Osteoblast (primary cell): ENCODE measurements at regions not wholly inside any gene's neighbourhood (a gene's known extent, or its start where the extent isn't known, plus 50 kb on each side); places are given as distances from the start of the nearest gene placed in this dataset.

ENCODE experiments used
- DNase-seq: peaks from one replicate; pipeline ENCODE4 v3.0.0; 2011; ENCODE audit warnings: low spot score, mixed read lengths; ENCODE audit not compliant: insufficient read length; ENCODE audit errors: missing footprints
- H2AFZ ChIP-seq: 2 replicates; pipeline ENCODE4 v1.6.0; 2011; ENCODE audit warnings: mild to moderate bottlenecking, low read length
- H3K27ac ChIP-seq: 2 replicates; pipeline ENCODE4 v1.5.1; 2011; ENCODE audit warnings: mild to moderate bottlenecking, low read depth, low read length, moderate library complexity
- H3K27me3 ChIP-seq: 2 replicates; pipeline ENCODE4 v1.6.0; 2012; ENCODE audit warnings: mild to moderate bottlenecking, control low read depth, inconsistent platforms, low read length, moderate library complexity; ENCODE audit not compliant: insufficient read depth
- H3K36me3 ChIP-seq: 2 replicates; pipeline ENCODE4 v1.5.1; 2011; ENCODE audit warnings: mild to moderate bottlenecking, low read length, control low read depth, moderate library complexity; ENCODE audit not compliant: insufficient read depth
- H3K4me1 ChIP-seq: 2 replicates; pipeline ENCODE4 v1.5.1; 2011; ENCODE audit warnings: mild to moderate bottlenecking, low read length, control low read depth, moderate library complexity; ENCODE audit not compliant: insufficient read depth
- H3K4me2 ChIP-seq: 2 replicates; pipeline ENCODE4 v1.6.0; 2011; ENCODE audit warnings: mild to moderate bottlenecking, low read length; ENCODE audit not compliant: insufficient read depth
- H3K4me3 ChIP-seq: fragments of 200-600 bp; sonication (generic); 3 replicates; pipeline ENCODE4 v1.5.1; 2012; ENCODE audit warnings: mild to moderate bottlenecking, low read length, inconsistent platforms; ENCODE audit not compliant: insufficient read depth
- H3K79me2 ChIP-seq: 2 replicates; pipeline ENCODE4 v1.6.0; 2012; ENCODE audit warnings: mild to moderate bottlenecking, low read length, control low read depth, inconsistent platforms; ENCODE audit not compliant: insufficient read depth
- H3K9me3 ChIP-seq: 2 replicates; pipeline ENCODE4 v1.5.1; 2011; ENCODE audit warnings: low read depth, low read length, control low read depth
- H4K20me1 ChIP-seq: 2 replicates; pipeline ENCODE4 v1.6.0; 2012; ENCODE audit warnings: mild to moderate bottlenecking, low read length, control low read depth; ENCODE audit not compliant: insufficient read depth
- TF ChIP-seq, protein P1 (sequence below): IDR thresholded peaks from 2 replicates; pipeline ENCODE4 v1.5.1; 2011; ENCODE audit warnings: mild to moderate bottlenecking, low read depth, low read length, moderate library complexity; ENCODE audit errors: extremely low read depth

DNA sequence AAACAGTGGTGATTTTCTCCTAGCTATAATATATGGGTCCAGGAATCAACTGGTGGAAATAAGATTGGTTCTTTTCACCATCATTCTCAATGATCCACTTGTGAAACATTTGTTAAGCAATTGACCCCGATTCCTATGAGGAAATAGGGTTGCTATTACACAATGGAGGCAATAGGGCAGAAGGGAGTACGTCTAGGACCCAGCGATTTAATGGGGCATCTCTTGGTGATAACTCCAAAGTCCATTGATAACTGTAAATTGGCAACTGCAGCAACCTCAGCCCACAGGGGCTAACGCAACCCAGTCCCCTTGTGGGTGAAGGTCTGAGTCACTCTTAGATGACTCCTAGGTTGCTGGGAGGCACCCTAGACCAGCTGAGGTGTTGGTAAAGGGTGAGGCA lies 62.5 kb upstream of the BARHL2 start:
- Histone ChIP-seq H3K4me1 (no peaks in the 10 kb centered on the region), H2AFZ (no peak overlapping the region), H3K27me3 (no peaks in the 10 kb centered on the region), H4K20me1 (no peaks in the 10 kb centered on the region), H3K27ac (no peak overlapping the region), H3K36me3 (no peaks in the 10 kb centered on the region), H3K9me3 (no peaks in the 10 kb centered on the region), H3K4me3 (no peak overlapping the region), H3K79me2 (no peaks in the 10 kb centered on the region), H3K4me2 (no peak overlapping the region)
- no peak for DNase-seq
- TF ChIP-seq, protein P1, sequence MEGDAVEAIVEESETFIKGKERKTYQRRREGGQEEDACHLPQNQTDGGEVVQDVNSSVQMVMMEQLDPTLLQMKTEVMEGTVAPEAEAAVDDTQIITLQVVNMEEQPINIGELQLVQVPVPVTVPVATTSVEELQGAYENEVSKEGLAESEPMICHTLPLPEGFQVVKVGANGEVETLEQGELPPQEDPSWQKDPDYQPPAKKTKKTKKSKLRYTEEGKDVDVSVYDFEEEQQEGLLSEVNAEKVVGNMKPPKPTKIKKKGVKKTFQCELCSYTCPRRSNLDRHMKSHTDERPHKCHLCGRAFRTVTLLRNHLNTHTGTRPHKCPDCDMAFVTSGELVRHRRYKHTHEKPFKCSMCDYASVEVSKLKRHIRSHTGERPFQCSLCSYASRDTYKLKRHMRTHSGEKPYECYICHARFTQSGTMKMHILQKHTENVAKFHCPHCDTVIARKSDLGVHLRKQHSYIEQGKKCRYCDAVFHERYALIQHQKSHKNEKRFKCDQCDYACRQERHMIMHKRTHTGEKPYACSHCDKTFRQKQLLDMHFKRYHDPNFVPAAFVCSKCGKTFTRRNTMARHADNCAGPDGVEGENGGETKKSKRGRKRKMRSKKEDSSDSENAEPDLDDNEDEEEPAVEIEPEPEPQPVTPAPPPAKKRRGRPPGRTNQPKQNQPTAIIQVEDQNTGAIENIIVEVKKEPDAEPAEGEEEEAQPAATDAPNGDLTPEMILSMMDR: no peak

DNA sequence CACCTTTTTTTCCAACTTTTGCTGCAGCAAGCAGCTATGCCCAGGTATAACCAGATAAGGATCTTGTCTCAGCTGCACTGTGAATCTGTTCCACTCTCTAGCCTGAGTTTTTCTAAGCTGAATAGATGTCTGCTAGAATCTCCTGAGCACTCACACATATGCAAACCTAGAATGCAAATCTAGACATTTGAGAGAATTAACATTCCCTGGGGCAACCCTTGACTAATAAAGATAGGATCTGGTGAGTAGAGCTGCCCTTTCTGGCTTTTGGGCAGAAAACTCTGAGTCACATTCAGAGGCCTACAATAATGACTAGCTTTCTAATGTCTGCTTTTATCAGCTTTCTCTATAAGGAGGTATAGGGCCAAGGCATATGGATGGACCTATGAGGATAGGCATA lies 61.4 kb upstream of the BARHL2 start:
- Histone ChIP-seq H3K4me1 (no peaks in the 10 kb centered on the region), H3K27ac (no peak overlapping the region)
- TF ChIP-seq, protein P1: no peak

DNA sequence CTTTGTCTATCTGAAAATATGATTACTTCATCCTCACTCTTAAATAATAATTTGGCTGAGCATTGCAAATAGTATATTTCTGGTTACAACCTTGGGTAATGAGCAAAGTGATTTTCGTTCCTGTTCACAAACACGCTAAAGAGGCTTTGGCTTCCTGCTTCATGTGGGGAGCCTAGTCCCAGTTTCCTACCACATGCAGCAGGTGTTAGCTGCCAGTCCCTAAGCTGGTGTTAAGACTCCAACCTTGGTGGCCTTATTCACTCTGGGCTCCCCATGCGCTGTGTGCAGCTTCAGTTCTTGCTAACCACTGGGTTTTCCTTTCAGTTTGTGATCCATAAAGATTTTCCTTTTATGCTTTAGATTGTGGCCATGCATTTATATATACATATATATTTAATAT lies 56.7 kb upstream of the BARHL2 start:
- H3K79me2 ChIP-seq: no peaks in the 10 kb centered on the region
- no peak for DNase-seq
- TF ChIP-seq, protein P1: no peak

More for the DNA sequence above, 61.4 kb upstream of the BARHL2 start:
- DNase-seq: no peak
- Histone ChIP-seq H3K79me2 (no peaks in the 10 kb centered on the region), H3K4me3 (no peak overlapping the region), H3K9me3 (no peaks in the 10 kb centered on the region), H2AFZ (no peak overlapping the region), H3K4me2 (no peak overlapping the region), H3K27me3 (no peaks in the 10 kb centered on the region), H3K36me3 (no peaks in the 10 kb centered on the region), H4K20me1 (no peaks in the 10 kb centered on the region)

DNA sequence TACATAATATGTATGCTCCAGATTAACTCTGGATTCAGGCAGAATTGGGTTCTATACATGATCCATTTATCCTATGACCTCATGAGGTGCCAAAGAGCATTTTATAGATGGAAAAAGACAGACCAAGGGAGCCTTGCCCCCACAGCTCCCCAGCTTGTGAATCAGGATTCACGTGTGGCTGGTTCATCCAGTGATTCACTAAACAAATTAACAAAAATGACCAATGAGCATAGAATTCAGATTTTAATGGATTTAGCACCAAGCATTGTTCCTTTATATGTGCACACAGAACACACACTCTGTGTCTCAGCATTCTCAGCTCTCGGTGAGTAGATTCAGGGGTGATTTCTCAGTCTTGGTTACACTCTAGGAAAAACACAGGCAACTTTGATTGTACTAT lies 51.7 kb upstream of the BARHL2 start:
- H3K36me3 ChIP-seq: no peaks in the 10 kb centered on the region
- no peak overlapping the region for H3K27ac ChIP-seq
- no peak for DNase-seq
- no peaks in the 10 kb centered on the region for H3K9me3 ChIP-seq
- no peaks in the 10 kb centered on the region for H3K4me1 ChIP-seq
- H3K4me2 ChIP-seq: no peak overlapping the region
- no peak overlapping the region for H2AFZ ChIP-seq
- no peak overlapping the region for H3K4me3 ChIP-seq
- TF ChIP-seq, protein P1: no peak
- H3K27me3 ChIP-seq: no peaks in the 10 kb centered on the region
- no peaks in the 10 kb centered on the region for H4K20me1 ChIP-seq
- no peaks in the 10 kb centered on the region for H3K79me2 ChIP-seq

More for the DNA sequence above, 56.7 kb upstream of the BARHL2 start:
- Histone ChIP-seq H3K4me2 (no peak overlapping the region), H2AFZ (no peak overlapping the region), H3K9me3 (no peaks in the 10 kb centered on the region), H3K36me3 (no peaks in the 10 kb centered on the region), H3K27me3 (no peaks in the 10 kb centered on the region), H3K27ac (no peak overlapping the region), H3K4me1 (no peaks in the 10 kb centered on the region), H3K4me3 (no peak overlapping the region), H4K20me1 (no peaks in the 10 kb centered on the region)
